GM13976 (cell line): ENCODE measurements at regions not wholly inside any gene's neighbourhood (a gene's known extent, or its start where the extent isn't known, plus 50 kb on each side); places are given as distances from the start of the nearest gene placed in this dataset.

Experiments used
- DNase-seq: peaks from one replicate; pipeline ENCODE4 v3.0.0; 2012; ENCODE audit warnings: low spot score
- in situ Hi-C: fragments of 300-500 bp; cut with MboI; formaldehyde crosslinking; loops from one replicate; pipeline ENCODE4 v1.12.0; 2022; ENCODE audit warnings: low sequenced_read_pairs, mixed read lengths, inconsistent platforms; ENCODE audit not compliant: unreplicated experiment
- TF ChIP-seq, protein P1 (sequence below): IDR thresholded peaks from 2 replicates; pipeline ENCODE4 v1.5.1; 2012; ENCODE audit warnings: borderline replicate concordance, mild to moderate bottlenecking; ENCODE audit not compliant: insufficient read depth; ENCODE audit errors: extremely low read depth, missing control alignments, control extremely low read depth

DNA sequence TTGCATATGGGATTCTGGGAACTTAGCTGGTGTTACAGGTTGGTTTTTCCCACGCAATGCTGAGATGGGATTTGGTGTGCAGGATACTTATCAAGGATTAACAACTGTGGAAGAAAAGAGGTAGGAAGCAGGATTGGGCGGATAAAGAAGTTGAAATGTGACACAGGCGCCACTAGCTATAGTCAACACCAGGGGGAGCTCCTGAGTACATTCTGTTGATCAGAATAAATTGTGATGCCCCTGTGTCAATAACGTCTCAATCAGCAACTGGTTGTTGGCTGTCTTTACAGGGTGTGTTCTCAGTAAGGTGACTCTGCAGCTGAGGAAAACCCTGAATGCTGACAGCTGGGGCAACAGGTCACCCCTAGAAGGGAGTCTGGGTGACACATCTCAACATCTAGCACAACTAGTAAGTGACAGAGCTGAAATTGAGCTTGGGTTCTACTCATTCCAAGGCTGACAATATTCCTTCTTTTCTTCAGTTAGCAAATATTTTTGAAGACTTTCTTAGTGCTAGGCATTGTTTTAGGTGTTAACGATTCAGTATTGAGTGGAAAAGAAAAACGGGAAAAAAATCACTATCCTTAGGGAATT is 143.0 kb downstream of the ARL6IP6 start:
- TF ChIP-seq, protein P1, sequence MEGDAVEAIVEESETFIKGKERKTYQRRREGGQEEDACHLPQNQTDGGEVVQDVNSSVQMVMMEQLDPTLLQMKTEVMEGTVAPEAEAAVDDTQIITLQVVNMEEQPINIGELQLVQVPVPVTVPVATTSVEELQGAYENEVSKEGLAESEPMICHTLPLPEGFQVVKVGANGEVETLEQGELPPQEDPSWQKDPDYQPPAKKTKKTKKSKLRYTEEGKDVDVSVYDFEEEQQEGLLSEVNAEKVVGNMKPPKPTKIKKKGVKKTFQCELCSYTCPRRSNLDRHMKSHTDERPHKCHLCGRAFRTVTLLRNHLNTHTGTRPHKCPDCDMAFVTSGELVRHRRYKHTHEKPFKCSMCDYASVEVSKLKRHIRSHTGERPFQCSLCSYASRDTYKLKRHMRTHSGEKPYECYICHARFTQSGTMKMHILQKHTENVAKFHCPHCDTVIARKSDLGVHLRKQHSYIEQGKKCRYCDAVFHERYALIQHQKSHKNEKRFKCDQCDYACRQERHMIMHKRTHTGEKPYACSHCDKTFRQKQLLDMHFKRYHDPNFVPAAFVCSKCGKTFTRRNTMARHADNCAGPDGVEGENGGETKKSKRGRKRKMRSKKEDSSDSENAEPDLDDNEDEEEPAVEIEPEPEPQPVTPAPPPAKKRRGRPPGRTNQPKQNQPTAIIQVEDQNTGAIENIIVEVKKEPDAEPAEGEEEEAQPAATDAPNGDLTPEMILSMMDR: peak; percentile 6
- in situ Hi-C loops: no loop called here
- DNase-seq: peak; percentile 28

GRCh38 chr2:152858594-152859265 is 140.3 kb downstream of the ARL6IP6 start:
- in situ Hi-C loops: no loop called here
- no peak for DNase-seq
- TF ChIP-seq, protein P1: no peak

- TF ChIP-seq, protein P1: no peak
- DNase-seq: no peak
- in situ Hi-C loops: no loop called here
Measured at GRCh38 chr2:152846697-152847470, 128.5 kb downstream of the ARL6IP6 start.

GRCh38 chr2:152835674-152836073 is 117.3 kb downstream of the ARL6IP6 start:
- in situ Hi-C loops: no loop called here
- TF ChIP-seq, protein P1: no peak
- no peak for DNase-seq

DNA sequence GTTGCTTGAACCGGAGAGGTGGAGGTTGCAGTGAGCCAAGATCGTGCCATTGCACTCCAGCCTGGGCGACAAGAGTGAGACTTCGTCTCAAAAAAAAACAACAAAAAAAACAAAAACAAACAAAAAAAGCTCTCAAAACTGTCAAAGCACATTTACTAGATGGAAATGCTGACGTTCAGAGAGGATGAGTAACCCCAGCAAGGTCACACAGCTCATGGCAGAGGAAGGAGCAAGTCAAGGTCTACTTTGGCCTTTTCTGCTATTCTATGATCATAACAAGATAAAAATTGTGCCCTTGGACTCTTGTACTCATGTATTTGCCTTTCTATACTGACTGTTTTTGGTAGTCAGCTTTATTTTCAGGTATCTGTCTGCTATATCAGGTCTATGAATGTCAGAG is 109.5 kb downstream of the ARL6IP6 start:
- TF ChIP-seq, protein P1: no peak
- no peak for DNase-seq
- in situ Hi-C loops: no loop called here

DNA sequence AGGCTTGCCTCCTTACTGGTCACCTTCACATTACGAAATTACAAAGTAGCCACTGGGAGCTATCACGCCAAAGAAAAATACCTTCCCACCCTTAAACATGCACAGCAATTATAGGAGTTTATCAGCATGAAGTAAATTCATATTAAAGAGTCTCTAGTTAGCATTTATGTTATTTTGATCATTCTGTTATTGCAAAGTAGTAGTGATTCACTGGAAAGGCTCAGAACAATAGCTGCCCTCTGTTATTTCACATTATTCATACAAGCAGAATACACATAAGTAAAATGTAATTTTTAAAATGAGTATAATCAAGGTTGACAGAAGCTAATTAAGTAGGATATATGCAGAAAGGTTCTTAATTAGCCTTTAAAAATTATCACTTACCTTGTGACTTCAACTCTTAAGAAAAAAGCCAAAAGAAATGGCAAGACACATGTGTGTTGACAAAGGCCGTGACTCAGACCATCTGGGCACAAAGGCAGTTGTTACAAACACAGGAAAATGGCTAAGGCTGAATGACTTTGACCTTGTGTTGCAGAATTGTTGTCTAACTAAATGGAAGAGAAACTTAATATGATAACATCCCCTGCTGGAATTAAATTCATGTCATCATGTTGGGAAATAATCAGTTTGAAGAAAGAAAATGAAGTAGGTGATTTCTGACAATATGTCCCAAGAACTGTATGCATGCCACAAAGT is 108.3 kb downstream of the ARL6IP6 start:
- in situ Hi-C loops: no loop called here
- DNase-seq: no peak
- TF ChIP-seq, protein P1: no peak
